ENCODE measurements at regions not wholly inside any gene's neighbourhood (a gene's known extent, or its start where the extent isn't known, plus 50 kb on each side); places are given as distances from the start of the nearest gene placed in this dataset.

DNA sequence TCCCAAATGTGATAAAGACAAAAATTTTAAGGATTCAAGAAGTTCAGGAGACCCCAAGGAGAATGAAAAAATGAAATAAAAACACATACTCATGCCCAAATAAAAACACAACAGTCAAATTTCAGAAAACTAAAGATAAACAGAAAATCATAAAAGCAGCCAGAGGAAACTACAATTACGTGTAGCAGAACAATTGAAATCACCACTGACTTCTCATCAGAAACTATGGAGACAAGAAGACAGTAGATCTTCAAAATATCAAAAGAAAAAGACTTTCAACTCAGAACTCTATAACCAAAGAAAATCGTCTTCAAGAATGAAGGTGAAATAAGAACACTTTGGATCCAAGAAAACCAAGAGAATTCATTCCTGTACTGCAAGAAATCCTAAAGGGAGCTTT, 54.9 kb downstream of the DIO3 start:
- no peak for TF ChIP-seq POLR2A (IDR thresholded peaks at IDR 0.05)
- no peak for TF ChIP-seq EP300 (IDR thresholded peaks at IDR 0.05)
- TF ChIP-seq, protein P1, sequence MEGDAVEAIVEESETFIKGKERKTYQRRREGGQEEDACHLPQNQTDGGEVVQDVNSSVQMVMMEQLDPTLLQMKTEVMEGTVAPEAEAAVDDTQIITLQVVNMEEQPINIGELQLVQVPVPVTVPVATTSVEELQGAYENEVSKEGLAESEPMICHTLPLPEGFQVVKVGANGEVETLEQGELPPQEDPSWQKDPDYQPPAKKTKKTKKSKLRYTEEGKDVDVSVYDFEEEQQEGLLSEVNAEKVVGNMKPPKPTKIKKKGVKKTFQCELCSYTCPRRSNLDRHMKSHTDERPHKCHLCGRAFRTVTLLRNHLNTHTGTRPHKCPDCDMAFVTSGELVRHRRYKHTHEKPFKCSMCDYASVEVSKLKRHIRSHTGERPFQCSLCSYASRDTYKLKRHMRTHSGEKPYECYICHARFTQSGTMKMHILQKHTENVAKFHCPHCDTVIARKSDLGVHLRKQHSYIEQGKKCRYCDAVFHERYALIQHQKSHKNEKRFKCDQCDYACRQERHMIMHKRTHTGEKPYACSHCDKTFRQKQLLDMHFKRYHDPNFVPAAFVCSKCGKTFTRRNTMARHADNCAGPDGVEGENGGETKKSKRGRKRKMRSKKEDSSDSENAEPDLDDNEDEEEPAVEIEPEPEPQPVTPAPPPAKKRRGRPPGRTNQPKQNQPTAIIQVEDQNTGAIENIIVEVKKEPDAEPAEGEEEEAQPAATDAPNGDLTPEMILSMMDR (IDR thresholded peaks at IDR 0.05): no peak
- no peak for TF ChIP-seq POLR2AphosphoS5 (IDR thresholded peaks at IDR 0.05)
- Histone ChIP-seq H3K4me1 (no peaks in the 10 kb centered on the region), H3K27ac (no peak overlapping the region), H3K27me3 (no peaks in the 10 kb centered on the region), H3K36me3 (no peaks in the 10 kb centered on the region), H3K9me3 (no peaks in the 10 kb centered on the region), H3K4me3 (no peak overlapping the region)
- 82 to 100% methylated on average over 2 of the region's 2 CpGs for WGBS, 2 donors
- ATAC-seq (ENCODE audit: low FRiP score in 2 of 2): no peak
- no peak for DNase-seq

- Histone ChIP-seq H3K4me1 (no peaks in the 10 kb centered on the region), H3K4me3 (no peak overlapping the region), H3K9me3 (no peaks in the 10 kb centered on the region), H3K27ac (no peak overlapping the region), H3K27me3 (no peaks in the 10 kb centered on the region), H3K36me3 (no peaks in the 10 kb centered on the region)
- 86 to 91% methylated on average over 6 to 8 of the region's 8 CpGs for WGBS, 2 donors
- TF ChIP-seq EP300 (IDR thresholded peaks at IDR 0.05) (no peak), POLR2AphosphoS5 (IDR thresholded peaks at IDR 0.05) (no peak), POLR2A (IDR thresholded peaks at IDR 0.05) (no peak)
- TF ChIP-seq, protein P1 (IDR thresholded peaks at IDR 0.05): no peak
- no peak for ATAC-seq (ENCODE audit: low FRiP score in 2 of 2)
- DNase-seq: no peak
Measured at GRCh38 chr14:101619484-101619883, 58.2 kb downstream of the DIO3 start.

- no peak for DNase-seq
- Histone ChIP-seq H3K27me3 (no peaks in the 10 kb centered on the region), H3K27ac (no peak overlapping the region), H3K9me3 (no peaks in the 10 kb centered on the region), H3K4me3 (no peak overlapping the region), H3K4me1 (no peaks in the 10 kb centered on the region), H3K36me3 (no peaks in the 10 kb centered on the region)
- ATAC-seq (ENCODE audit: low FRiP score in 2 of 2): no peak
- no peak for TF ChIP-seq EP300 (IDR thresholded peaks at IDR 0.05)
- no peak for TF ChIP-seq POLR2AphosphoS5 (IDR thresholded peaks at IDR 0.05)
- TF ChIP-seq, protein P1 (IDR thresholded peaks at IDR 0.05): no peak
- no peak for TF ChIP-seq POLR2A (IDR thresholded peaks at IDR 0.05)
- WGBS, 2 donors: 87 to 90% methylated on average over 7 to 11 of the region's 11 CpGs
Measured at GRCh38 chr14:101620031-101620788, 58.9 kb downstream of the DIO3 start.

GRCh38 chr14:101620821-101621785, 59.8 kb downstream of the DIO3 start:
- Histone ChIP-seq H3K27ac (no peak overlapping the region), H3K36me3 (no peaks in the 10 kb centered on the region), H3K9me3 (no peaks in the 10 kb centered on the region), H3K27me3 (no peaks in the 10 kb centered on the region), H3K4me3 (no peak overlapping the region), H3K4me1 (no peaks in the 10 kb centered on the region)
- no peak for DNase-seq
- 81 to 90% methylated on average over 16 to 22 of the region's 22 CpGs for WGBS, 2 donors
- TF ChIP-seq POLR2A (IDR thresholded peaks at IDR 0.05) (no peak), EP300 (IDR thresholded peaks at IDR 0.05) (no peak), POLR2AphosphoS5 (IDR thresholded peaks at IDR 0.05) (no peak)
- ATAC-seq (ENCODE audit: low FRiP score in 2 of 2): no peak
